IMR-90 (cell line): ENCODE measurements at regions not wholly inside any gene's neighbourhood (a gene's known extent, or its start where the extent isn't known, plus 50 kb on each side); places are given as distances from the start of the nearest gene placed in this dataset.

Experiments used
- MAFK ChIP-seq: IDR thresholded peaks from 2 replicates; pipeline ENCODE4 v1.6.1; 2012; ENCODE audit warnings: low read depth, low read length, improper control_type of control experiment
- POLR2A ChIP-seq: IDR thresholded peaks from 2 replicates; pipeline ENCODE4 v1.6.1; 2012; ENCODE audit warnings: mild to moderate bottlenecking, low read depth, low read length
- RFX5 ChIP-seq: IDR thresholded peaks from 2 replicates; pipeline ENCODE4 v1.8.0; 2012; ENCODE audit warnings: low read depth, mild to moderate bottlenecking, low read length, moderate library complexity
- USF2 ChIP-seq: fragments of 150-350 bp; IDR thresholded peaks from 2 replicates; pipeline ENCODE4 v1.6.1; 2017; ENCODE audit warnings: mild to moderate bottlenecking, antibody characterized with exemption, low read length, low read depth
- TF ChIP-seq, protein P1 (sequence below): conservative IDR thresholded peaks from 2 replicates; pipeline ENCODE4 v1.5.1; 2012; ENCODE audit warnings: mild to moderate bottlenecking, low read depth, low read length, improper control_type of control experiment

DNA sequence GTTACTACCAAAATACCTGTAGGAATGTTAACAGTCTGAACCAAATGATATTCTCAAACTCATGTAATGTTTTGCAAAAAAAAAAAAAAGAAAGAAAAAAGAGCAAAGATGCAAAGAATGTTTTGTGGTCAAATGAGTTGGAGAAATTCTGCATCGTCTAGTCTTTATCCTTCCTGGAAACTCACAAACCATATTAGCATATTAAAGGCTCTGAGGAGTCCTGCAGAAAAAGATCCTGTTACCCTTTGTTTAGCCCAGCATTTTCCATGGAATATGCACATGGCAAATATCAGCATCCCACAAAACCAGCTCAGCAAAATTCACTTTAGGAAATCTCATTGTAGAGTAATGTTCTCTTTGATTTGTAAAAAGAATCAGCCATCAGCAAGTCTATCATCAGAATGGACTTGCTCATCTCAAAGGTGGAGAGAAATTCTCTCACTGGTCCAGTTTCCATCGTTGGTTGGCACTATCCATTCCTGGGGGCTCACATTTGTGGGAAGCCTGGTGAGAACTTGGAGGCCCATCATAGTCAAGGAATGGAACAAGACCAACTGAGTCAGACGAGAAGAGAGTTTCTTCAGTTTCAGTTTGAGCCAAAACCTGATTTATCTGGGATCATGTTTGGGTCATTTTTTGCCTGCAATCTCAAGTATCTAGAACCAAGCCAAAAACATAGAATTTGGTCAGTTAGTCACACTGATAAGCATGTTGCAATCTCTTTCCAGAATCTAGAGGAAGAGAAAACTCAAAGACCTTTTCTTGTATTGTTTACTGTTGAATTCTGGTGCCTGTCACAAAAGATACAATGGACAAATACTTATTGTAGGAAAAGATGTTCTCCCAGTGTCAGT lies 129.8 kb downstream of the TBX5 start:
- TF ChIP-seq, protein P1, sequence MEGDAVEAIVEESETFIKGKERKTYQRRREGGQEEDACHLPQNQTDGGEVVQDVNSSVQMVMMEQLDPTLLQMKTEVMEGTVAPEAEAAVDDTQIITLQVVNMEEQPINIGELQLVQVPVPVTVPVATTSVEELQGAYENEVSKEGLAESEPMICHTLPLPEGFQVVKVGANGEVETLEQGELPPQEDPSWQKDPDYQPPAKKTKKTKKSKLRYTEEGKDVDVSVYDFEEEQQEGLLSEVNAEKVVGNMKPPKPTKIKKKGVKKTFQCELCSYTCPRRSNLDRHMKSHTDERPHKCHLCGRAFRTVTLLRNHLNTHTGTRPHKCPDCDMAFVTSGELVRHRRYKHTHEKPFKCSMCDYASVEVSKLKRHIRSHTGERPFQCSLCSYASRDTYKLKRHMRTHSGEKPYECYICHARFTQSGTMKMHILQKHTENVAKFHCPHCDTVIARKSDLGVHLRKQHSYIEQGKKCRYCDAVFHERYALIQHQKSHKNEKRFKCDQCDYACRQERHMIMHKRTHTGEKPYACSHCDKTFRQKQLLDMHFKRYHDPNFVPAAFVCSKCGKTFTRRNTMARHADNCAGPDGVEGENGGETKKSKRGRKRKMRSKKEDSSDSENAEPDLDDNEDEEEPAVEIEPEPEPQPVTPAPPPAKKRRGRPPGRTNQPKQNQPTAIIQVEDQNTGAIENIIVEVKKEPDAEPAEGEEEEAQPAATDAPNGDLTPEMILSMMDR, result no peak
- TF ChIP-seq USF2 (no peak), RFX5 (no peak), POLR2A (no peak), MAFK (no peak)
